ENCODE measurements at regions not wholly inside any gene's neighbourhood (a gene's known extent, or its start where the extent isn't known, plus 50 kb on each side); places are given as distances from the start of the nearest gene placed in this dataset.

- TF ChIP-seq CTCF (conservative IDR thresholded peaks at IDR 0.05; ENCODE audit: low read depth, low read length) (no peak), EZH2 (IDR thresholded peaks at IDR 0.05; ENCODE audit: low read length, unreplicated experiment) (no peak), EZH2phosphoT487 (IDR thresholded peaks at IDR 0.05; ENCODE audit: borderline replicate concordance, low read length) (no peak)
These were observed 519.4 kb downstream of the GLRX3 start for GRCh38 chr10:130655313-130656186.
